ENCODE measurements at regions not wholly inside any gene's neighbourhood (a gene's known extent, or its start where the extent isn't known, plus 50 kb on each side); places are given as distances from the start of the nearest gene placed in this dataset.

GRCh38 chr12:77777274-77777673 lies 53.4 kb upstream of the NAV3 start:
- peak; percentile 46 for DNase-seq (ENCODE audit: low read depth, low spot score)
- H3K4me3 ChIP-seq (ENCODE audit: low read depth, low read length), result no peak overlapping the region
- in situ Hi-C loops (cut with HindIII; ENCODE audit: low sequenced_read_pairs), result no loop called here
- no peak for TF ChIP-seq CTCF (IDR thresholded peaks at IDR 0.05; ENCODE audit: low read depth, low read length)

GRCh38 chr12:77774761-77775160 lies 55.9 kb upstream of the NAV3 start:
- in situ Hi-C loops (cut with HindIII; ENCODE audit: low sequenced_read_pairs), result no loop called here
- DNase-seq (ENCODE audit: low read depth, low spot score), result no peak
- TF ChIP-seq CTCF (IDR thresholded peaks at IDR 0.05; ENCODE audit: low read depth, low read length), result no peak
- H3K4me3 ChIP-seq (ENCODE audit: low read depth, low read length), result no peak overlapping the region

GRCh38 chr12:77772676-77773298 lies 57.9 kb upstream of the NAV3 start:
- in situ Hi-C loops (cut with HindIII; ENCODE audit: low sequenced_read_pairs), result no loop called here
- no peak for DNase-seq (ENCODE audit: low read depth, low spot score)
- TF ChIP-seq CTCF (IDR thresholded peaks at IDR 0.05; ENCODE audit: low read depth, low read length), result no peak
- H3K4me3 ChIP-seq (ENCODE audit: low read depth, low read length), result no peak overlapping the region

GRCh38 chr12:77768558-77768957 lies 62.1 kb upstream of the NAV3 start:
- in situ Hi-C loops (cut with HindIII; ENCODE audit: low sequenced_read_pairs), result no loop called here
- DNase-seq (ENCODE audit: low read depth, low spot score), result no peak
- H3K4me3 ChIP-seq (ENCODE audit: low read depth, low read length), result no peak overlapping the region
- TF ChIP-seq CTCF (IDR thresholded peaks at IDR 0.05; ENCODE audit: low read depth, low read length), result no peak

GRCh38 chr12:77767756-77768343 lies 62.8 kb upstream of the NAV3 start:
- no peak for DNase-seq (ENCODE audit: low read depth, low spot score)
- no peak for TF ChIP-seq CTCF (IDR thresholded peaks at IDR 0.05; ENCODE audit: low read depth, low read length)
- no peak overlapping the region for H3K4me3 ChIP-seq (ENCODE audit: low read depth, low read length)
- in situ Hi-C loops (cut with HindIII; ENCODE audit: low sequenced_read_pairs), result no loop called here

GRCh38 chr12:77767335-77767734 lies 63.4 kb upstream of the NAV3 start:
- no peak for DNase-seq (ENCODE audit: low read depth, low spot score)
- no peak for TF ChIP-seq CTCF (IDR thresholded peaks at IDR 0.05; ENCODE audit: low read depth, low read length)
- no peak overlapping the region for H3K4me3 ChIP-seq (ENCODE audit: low read depth, low read length)
- in situ Hi-C loops (cut with HindIII; ENCODE audit: low sequenced_read_pairs), result no loop called here

All from astrocyte of the spinal cord (primary cell).